PC-9 (cell line): ENCODE measurements at regions not wholly inside any gene's neighbourhood (a gene's known extent, or its start where the extent isn't known, plus 50 kb on each side); places are given as distances from the start of the nearest gene placed in this dataset.

Experiments
- EZH2 ChIP-seq: fragments of 200-600 bp; sonication (generic); IDR thresholded peaks from 2 replicates; pipeline ENCODE4 v1.8.0; 2017; ENCODE audit warnings: antibody characterized with exemption, low read depth
- TF ChIP-seq, protein P1 (sequence below): fragments of 200-600 bp; sonication (generic); conservative IDR thresholded peaks from 2 replicates; pipeline ENCODE4 v1.6.1; 2017; ENCODE audit warnings: mixed run types, antibody characterized with exemption, mild to moderate bottlenecking, moderate library complexity

DNA sequence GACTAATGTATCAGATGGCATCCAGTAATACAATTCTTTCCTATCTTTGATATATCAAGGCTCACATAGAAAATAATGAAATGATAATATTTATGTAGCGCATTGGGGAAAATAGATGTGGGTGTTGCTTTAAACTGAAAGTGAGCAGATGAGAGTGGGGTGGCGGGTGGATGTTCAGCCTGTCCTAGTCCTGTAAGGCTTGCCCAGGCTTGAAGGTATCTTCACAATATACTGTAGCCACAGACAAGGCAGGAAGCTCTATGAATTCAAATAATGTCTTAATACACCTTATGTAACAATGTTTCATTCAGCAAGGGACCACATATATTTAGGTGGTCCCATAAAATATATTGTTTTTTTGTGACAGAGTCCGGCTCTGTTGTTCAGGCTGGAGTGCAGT lies 334.9 kb upstream of the NAALADL2 start:
- TF ChIP-seq, protein P1, sequence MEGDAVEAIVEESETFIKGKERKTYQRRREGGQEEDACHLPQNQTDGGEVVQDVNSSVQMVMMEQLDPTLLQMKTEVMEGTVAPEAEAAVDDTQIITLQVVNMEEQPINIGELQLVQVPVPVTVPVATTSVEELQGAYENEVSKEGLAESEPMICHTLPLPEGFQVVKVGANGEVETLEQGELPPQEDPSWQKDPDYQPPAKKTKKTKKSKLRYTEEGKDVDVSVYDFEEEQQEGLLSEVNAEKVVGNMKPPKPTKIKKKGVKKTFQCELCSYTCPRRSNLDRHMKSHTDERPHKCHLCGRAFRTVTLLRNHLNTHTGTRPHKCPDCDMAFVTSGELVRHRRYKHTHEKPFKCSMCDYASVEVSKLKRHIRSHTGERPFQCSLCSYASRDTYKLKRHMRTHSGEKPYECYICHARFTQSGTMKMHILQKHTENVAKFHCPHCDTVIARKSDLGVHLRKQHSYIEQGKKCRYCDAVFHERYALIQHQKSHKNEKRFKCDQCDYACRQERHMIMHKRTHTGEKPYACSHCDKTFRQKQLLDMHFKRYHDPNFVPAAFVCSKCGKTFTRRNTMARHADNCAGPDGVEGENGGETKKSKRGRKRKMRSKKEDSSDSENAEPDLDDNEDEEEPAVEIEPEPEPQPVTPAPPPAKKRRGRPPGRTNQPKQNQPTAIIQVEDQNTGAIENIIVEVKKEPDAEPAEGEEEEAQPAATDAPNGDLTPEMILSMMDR = no peak
- no peak for TF ChIP-seq EZH2
